K562 (cell line): ENCODE measurements at regions not wholly inside any gene's neighbourhood (a gene's known extent, or its start where the extent isn't known, plus 50 kb on each side); places are given as distances from the start of the nearest gene placed in this dataset.

Experiments used
- ATF1 ChIP-seq, 2 experiments: fragments of 450-650 bp in 1 of 2; IDR thresholded peaks; 2 replicates each; pipeline ENCODE4 v1.6.1; 2016; ENCODE audit warnings: missing compliant biosample characterization in 1 of 2, missing genetic modification characterization in 1 of 2
- CLOCK ChIP-seq: fragments of 250-450 bp; sonication (Bioruptor Pico); IDR thresholded peaks from 2 replicates; pipeline ENCODE4 v1.4.0; 2020; ENCODE audit warnings: mild to moderate bottlenecking, moderate library complexity, borderline replicate concordance
- ELF4 ChIP-seq: fragments of 450-650 bp; formaldehyde crosslinking; IDR thresholded peaks from 2 replicates; pipeline ENCODE4 v1.4.0; 2022; ENCODE audit warnings: missing genetic modification characterization
- ETV5 ChIP-seq: sonication (generic); formaldehyde crosslinking; IDR thresholded peaks from 2 replicates; pipeline ENCODE4 v1.4.0; 2020; ENCODE audit warnings: low read depth, mild to moderate bottlenecking, missing genetic modification reagents
- ILF3 ChIP-seq: fragments of 450-650 bp; IDR thresholded peaks from 2 replicates; pipeline ENCODE4 v1.6.1; 2018; ENCODE audit warnings: antibody characterized with exemption, mild to moderate bottlenecking, moderate library complexity, borderline replicate concordance
- MAFK ChIP-seq: IDR thresholded peaks from 2 replicates; pipeline ENCODE4 v1.6.1; 2011; ENCODE audit warnings: low read length, improper control_type of control experiment
- MLLT1 ChIP-seq, 2 experiments: fragments of 450-650 bp; IDR thresholded peaks; 2 replicates each; pipeline ENCODE4 v1.6.1; 2016
- MXI1 ChIP-seq: IDR thresholded peaks from 2 replicates; pipeline ENCODE4 v1.6.1; 2011; ENCODE audit warnings: low read depth, mild to moderate bottlenecking, improper control_type of control experiment, low read length
- POLR2B ChIP-seq: fragments of 450-650 bp; IDR thresholded peaks from 2 replicates; pipeline ENCODE4 v1.6.1; 2018; ENCODE audit warnings: low read depth; ENCODE audit not compliant: partially characterized antibody
- RAD21 ChIP-seq, 2 experiments: fragments of 250-450 bp in 1 of 2; fragments of 450-650 bp in 1 of 2; sonication (Bioruptor Pico) in 1 of 2; formaldehyde crosslinking in 1 of 2; IDR thresholded peaks in 1 of 2; conservative IDR thresholded peaks in 1 of 2; 2 replicates each; pipeline versions ENCODE4 v1.4.0 to v1.8.0; 2020 to 2022; ENCODE audit warnings: mild to moderate bottlenecking in 2 of 2, moderate library complexity in 1 of 2
- RBM39 ChIP-seq: fragments of 200-400 bp; formaldehyde crosslinking; optimal IDR thresholded peaks from 2 replicates; pipeline ENCODE3; 2018; ENCODE audit warnings: low read depth, low read length
- RCOR1 ChIP-seq, 2 experiments: IDR thresholded peaks; 2 replicates each; pipeline ENCODE4 v1.6.1; 2012; ENCODE audit warnings: low read depth in 2 of 2, low read length in 2 of 2, borderline replicate concordance in 1 of 2, improper control_type of control experiment in 1 of 2
- SAFB2 ChIP-seq: fragments of 200-400 bp; formaldehyde crosslinking; IDR thresholded peaks from 2 replicates; pipeline ENCODE4 v1.6.1; 2018; ENCODE audit warnings: borderline replicate concordance, low read length, low read depth, moderate library complexity; ENCODE audit not compliant: severe bottlenecking
- SOX6 ChIP-seq: fragments of 450-650 bp; IDR thresholded peaks from 2 replicates; pipeline ENCODE4 v1.6.1; 2014; ENCODE audit warnings: mild to moderate bottlenecking
- SPI1 ChIP-seq: IDR thresholded peaks from 2 replicates; pipeline ENCODE4 v1.6.1; 2011; ENCODE audit warnings: low read depth, low read length, control low read depth, borderline replicate concordance
- TCFL5 ChIP-seq: fragments of 250-450 bp; sonication (Bioruptor Pico); conservative IDR thresholded peaks from 2 replicates; pipeline ENCODE4 v1.6.1; 2021; ENCODE audit warnings: mild to moderate bottlenecking, moderate library complexity, matching md5 sums
- ZBTB11 ChIP-seq, 3 experiments: fragments of 200-800 bp in 1 of 3; fragments of 250-450 bp in 1 of 3; fragments of 450-650 bp in 1 of 3; sonication (Bioruptor Pico) in 1 of 3; sonication (Bioruptor generic) in 1 of 3; formaldehyde crosslinking in 1 of 3; IDR thresholded peaks; 2 replicates each; pipeline versions ENCODE4 v1.6.1 to v1.8.0; 2016 to 2022; ENCODE audit warnings: mild to moderate bottlenecking in 2 of 3, missing genetic modification characterization in 2 of 3, missing compliant biosample characterization in 1 of 3, moderate library complexity in 1 of 3
- ZNF511 ChIP-seq: sonication (generic); formaldehyde crosslinking; IDR thresholded peaks from 2 replicates; pipeline ENCODE4 v1.8.0; 2022; ENCODE audit warnings: mild to moderate bottlenecking, missing genetic modification reagents
- ZNF766 ChIP-seq: fragments of 200-800 bp; sonication (Bioruptor generic); conservative IDR thresholded peaks from 2 replicates; pipeline ENCODE4 v1.6.1; 2016; ENCODE audit warnings: missing genetic modification characterization, missing compliant biosample characterization

GRCh38 chr12:89117448-89118034, 234.8 kb downstream of the DUSP6 start (continued):
- TF ChIP-seq ZNF766 (CRISPR knock-in tag) (peak; percentile 72), SAFB2 (no peak), MLLT1 (IDR thresholded peaks at IDR 0.05) (no peak), CLOCK (CRISPR knock-in tag) (no peak), ILF3 (no peak), SPI1 (peak; percentile 39; the same call in 1 of the 2 replicates), POLR2B (no peak), MAFK (no peak), RBM39 (no peak), TCFL5 (CRISPR knock-in tag) (no peak), RCOR1 (IDR thresholded peaks at IDR 0.05; ENCODE audit: borderline replicate concordance in 1 of 2, low read depth in 2 of 2, low read length in 2 of 2) (0 out of 4 replicates have a peak, but pooled peaks of 1 of the 2 experiments have one; percentile 23), ETV5 (CRISPR knock-in tag) (0 out of 2 replicates have a peak, but pooled peaks have one; percentile 47), RAD21 (CRISPR knock-in tag; conservative IDR thresholded peaks at IDR 0.05 in 1 of 2, IDR thresholded peaks at IDR 0.05 in 1 of 2) (peak in 1 of 2 experiments; percentile 40; a peak in 3 of 4 replicates), ATF1 (CRISPR knock-in tag; IDR thresholded peaks at IDR 0.05) (no peak), ATF1 (tag; IDR thresholded peaks at IDR 0.05) (peak; percentile 81), ZNF511 (CRISPR knock-in tag) (no peak), SOX6 (peak; percentile 61; the same call in 1 of the 2 replicates), ZBTB11 (CRISPR knock-in tag; IDR thresholded peaks at IDR 0.05) (0 out of 6 replicates have a peak, but pooled peaks of 1 of the 3 experiments have one; percentile 23), ELF4 (CRISPR knock-in tag) (peak; percentile 71; the same call in 1 of the 2 replicates), MXI1 (no peak)
